GM12878 (cell line): ENCODE measurements at regions not wholly inside any gene's neighbourhood (a gene's known extent, or its start where the extent isn't known, plus 50 kb on each side); places are given as distances from the start of the nearest gene placed in this dataset.

Experiments used
- ATAC-seq: fragments of 200-7000 bp; cut with Tn5 transposase; 3 replicates; pipeline ENCODE4 v1.9.1; 2020; ENCODE audit warnings: mild to moderate bottlenecking, moderate library complexity
- BruUV-seq: library from RNA; stranded (reverse); fragments of 400-500 nt; replicated peaks from 2 replicates; lab custom pipeline; 2021; lab: Mats Ljungman, UMichigan
- CTCF ChIA-PET: fragments of 300-600 bp; sonication (Branson Sonifier 250); formaldehyde crosslinking; extraction: SDS; loops from one replicate; lab custom pipeline; 2021; ENCODE audit warnings: inconsistent platforms; lab: Yijun Ruan, JAX
- POLR2A ChIA-PET: fragments of 350-600 bp; formaldehyde crosslinking; extraction: SDS; loops from one replicate; lab custom pipeline; 2021; ENCODE audit warnings: inconsistent platforms; lab: Charles Lee
- RAD21 ChIA-PET: fragments of 300-600 bp; sonication (Branson Sonifier 250); formaldehyde crosslinking; loops from one replicate; lab custom pipeline; 2023; ENCODE audit warnings: antibody characterized with exemption; ENCODE audit not compliant: unreplicated experiment; lab: Charles Lee
- SMC1A ChIA-PET: fragments of 300-600 bp; sonication (Branson Sonifier 250); formaldehyde crosslinking; loops from one replicate; lab custom pipeline; 2023; ENCODE audit not compliant: unreplicated experiment, uncharacterized antibody; lab: Charles Lee
- DNase-seq: peaks from one replicate; pipeline ENCODE4 v3.0.0-alpha.2; 2011; ENCODE audit warnings: low read depth, low spot score
- FAIRE-seq: peaks from 3 replicates; lab custom pipeline; 2011; peaks lifted over from hg19 to GRCh38; lab: Jason Lieb, UNC
- H2AFZ ChIP-seq: 2 replicates; pipeline ENCODE4 v1.6.0; 2011; ENCODE audit warnings: low read depth, low read length, control low read depth; ENCODE audit not compliant: control insufficient read depth
- H3K27ac ChIP-seq: 2 replicates; pipeline ENCODE4 v1.5.1; 2011; ENCODE audit warnings: control low read depth; ENCODE audit not compliant: control insufficient read depth, insufficient read depth
- H3K27me3 ChIP-seq, 2 experiments: replicated peaks in 1 of 2; 2 replicates each; pipeline versions ENCODE4 v1.6.0 to v1.6.1; 2011; ENCODE audit warnings: low read length in 1 of 2; ENCODE audit not compliant: control insufficient read depth in 2 of 2, insufficient read depth in 2 of 2
- H3K36me3 ChIP-seq, 2 experiments: 2 replicates each; pipeline ENCODE4 v1.5.1; 2011; ENCODE audit warnings: low read length in 1 of 2; ENCODE audit not compliant: control insufficient read depth in 2 of 2, insufficient read depth in 2 of 2
- H3K4me1 ChIP-seq: 2 replicates; pipeline ENCODE4 v1.6.1; 2011; ENCODE audit warnings: mild to moderate bottlenecking, low read length, moderate library complexity, mixed read lengths; ENCODE audit not compliant: control insufficient read depth, insufficient read depth
- H3K4me2 ChIP-seq: 2 replicates; pipeline ENCODE4 v1.6.0; 2011; ENCODE audit warnings: control low read depth; ENCODE audit not compliant: control insufficient read depth, insufficient read depth
- H3K4me3 ChIP-seq: fragments of 200-600 bp; sonication (generic); 2 replicates; pipeline ENCODE4 v1.5.1; 2016
- H3K79me2 ChIP-seq: 2 replicates; pipeline ENCODE4 v1.6.0; 2011; ENCODE audit warnings: low read length; ENCODE audit not compliant: control insufficient read depth, insufficient read depth
- H3K9ac ChIP-seq: 2 replicates; pipeline ENCODE4 v1.8.0; 2011; ENCODE audit warnings: low read length, control low read depth, mixed read lengths; ENCODE audit not compliant: control insufficient read depth, insufficient read depth
- H3K9me3 ChIP-seq: replicated peaks from 3 replicates; pipeline ENCODE4 v1.5.1; 2011; ENCODE audit warnings: mild to moderate bottlenecking, low read length; ENCODE audit not compliant: control insufficient read depth, insufficient read depth
- H4K20me1 ChIP-seq: 2 replicates; pipeline ENCODE4 v1.6.0; 2011; ENCODE audit not compliant: control insufficient read depth, insufficient read depth
- NR2C1 ChIP-seq: fragments of 450-650 bp; IDR thresholded peaks from 2 replicates; pipeline ENCODE4 v1.6.1; 2017; ENCODE audit warnings: antibody characterized with exemption, mild to moderate bottlenecking, moderate library complexity
- RB1 ChIP-seq: fragments of 450-650 bp; formaldehyde crosslinking; IDR thresholded peaks from 2 replicates; pipeline ENCODE4 v1.6.1; 2017; ENCODE audit warnings: mild to moderate bottlenecking, borderline replicate concordance
- RELB ChIP-seq: fragments of 450-650 bp; IDR thresholded peaks from 2 replicates; pipeline ENCODE4 v1.6.1; 2017; ENCODE audit warnings: low read depth, mild to moderate bottlenecking, moderate library complexity
- YY1 ChIP-seq: IDR thresholded peaks from 2 replicates; pipeline ENCODE4 v1.6.1; 2011; ENCODE audit warnings: low read depth, mild to moderate bottlenecking, low read length
- WGBS: methylation state at CpG from one replicate; pipeline ENCODE4 v1.1.6; 2016; ENCODE audit warnings: low lambda C conversion rate; ENCODE audit not compliant: insufficient replicate concordance, insufficient coverage; ENCODE audit errors: missing lambda C conversion rate; 5-methylcytosine and 5-hydroxymethylcytosine counted together
- in situ Hi-C: fragments of 300-500 bp; cut with MboI; formaldehyde crosslinking; loops from 9 replicates; pipeline ENCODE4 v1.14.3; 2018; ENCODE audit warnings: mixed read lengths
- intact Hi-C: fragments of 100-400 bp; cut with micrococcal nuclease; formaldehyde crosslinking; loops from one replicate; pipeline ENCODE4 v1.14.2; 2022; ENCODE audit not compliant: unreplicated experiment
- TF ChIP-seq, protein P1 (sequence below): IDR thresholded peaks from 2 replicates; pipeline ENCODE4 v1.6.1; 2011; ENCODE audit warnings: mild to moderate bottlenecking, low read depth, low read length, moderate library complexity; ENCODE audit not compliant: insufficient replicate concordance
- TF ChIP-seq, protein P2 (sequence below): fragments of 450-650 bp; IDR thresholded peaks from 2 replicates; pipeline ENCODE4 v1.6.1; 2018; ENCODE audit warnings: mild to moderate bottlenecking, low read depth, moderate library complexity; ENCODE audit not compliant: partially characterized antibody

GRCh38 chr7:121803039-121803438, 69.9 kb upstream of the PTPRZ1 start (continued):
- TF ChIP-seq, protein P1, sequence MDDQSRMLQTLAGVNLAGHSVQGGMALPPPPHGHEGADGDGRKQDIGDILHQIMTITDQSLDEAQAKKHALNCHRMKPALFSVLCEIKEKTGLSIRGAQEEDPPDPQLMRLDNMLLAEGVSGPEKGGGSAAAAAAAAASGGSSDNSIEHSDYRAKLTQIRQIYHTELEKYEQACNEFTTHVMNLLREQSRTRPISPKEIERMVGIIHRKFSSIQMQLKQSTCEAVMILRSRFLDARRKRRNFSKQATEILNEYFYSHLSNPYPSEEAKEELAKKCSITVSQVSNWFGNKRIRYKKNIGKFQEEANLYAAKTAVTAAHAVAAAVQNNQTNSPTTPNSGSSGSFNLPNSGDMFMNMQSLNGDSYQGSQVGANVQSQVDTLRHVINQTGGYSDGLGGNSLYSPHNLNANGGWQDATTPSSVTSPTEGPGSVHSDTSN, result no peak

GRCh38 chr7:121800916-121801675, 71.9 kb upstream of the PTPRZ1 start:
- Histone ChIP-seq H3K79me2 (no peaks in the 10 kb centered on the region), H3K36me3 (no peaks in the 10 kb centered on the region), H3K4me3 (no peak overlapping the region), H3K27me3 (no peaks in the 10 kb centered on the region; a peak in 1 of 4 replicates), H3K4me2 (no peak overlapping the region)
- in situ Hi-C loops, result no loop called here
- RAD21 ChIA-PET, result no interaction called here
- 60% methylated on average over 1 of the region's 1 CpG for WGBS
- no TSS peak for BruUV-seq
- CTCF ChIA-PET, result interaction anchor here (0.5 to 1.0 kb wide), 3 partner anchors 8 to 193 kb away, joined by 3 read pairs; no protein-coding TSS in a partner anchor
- TF ChIP-seq YY1 (no peak), RB1 (no peak), NR2C1 (no peak), RELB (no peak)
- TF ChIP-seq, protein P2, sequence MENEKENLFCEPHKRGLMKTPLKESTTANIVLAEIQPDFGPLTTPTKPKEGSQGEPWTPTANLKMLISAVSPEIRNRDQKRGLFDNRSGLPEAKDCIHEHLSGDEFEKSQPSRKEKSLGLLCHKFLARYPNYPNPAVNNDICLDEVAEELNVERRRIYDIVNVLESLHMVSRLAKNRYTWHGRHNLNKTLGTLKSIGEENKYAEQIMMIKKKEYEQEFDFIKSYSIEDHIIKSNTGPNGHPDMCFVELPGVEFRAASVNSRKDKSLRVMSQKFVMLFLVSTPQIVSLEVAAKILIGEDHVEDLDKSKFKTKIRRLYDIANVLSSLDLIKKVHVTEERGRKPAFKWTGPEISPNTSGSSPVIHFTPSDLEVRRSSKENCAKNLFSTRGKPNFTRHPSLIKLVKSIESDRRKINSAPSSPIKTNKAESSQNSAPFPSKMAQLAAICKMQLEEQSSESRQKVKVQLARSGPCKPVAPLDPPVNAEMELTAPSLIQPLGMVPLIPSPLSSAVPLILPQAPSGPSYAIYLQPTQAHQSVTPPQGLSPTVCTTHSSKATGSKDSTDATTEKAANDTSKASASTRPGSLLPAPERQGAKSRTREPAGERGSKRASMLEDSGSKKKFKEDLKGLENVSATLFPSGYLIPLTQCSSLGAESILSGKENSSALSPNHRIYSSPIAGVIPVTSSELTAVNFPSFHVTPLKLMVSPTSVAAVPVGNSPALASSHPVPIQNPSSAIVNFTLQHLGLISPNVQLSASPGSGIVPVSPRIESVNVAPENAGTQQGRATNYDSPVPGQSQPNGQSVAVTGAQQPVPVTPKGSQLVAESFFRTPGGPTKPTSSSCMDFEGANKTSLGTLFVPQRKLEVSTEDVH, result no peak
- TF ChIP-seq, all 136 proteins: peak for 0
- FAIRE-seq, result no peak
- intact Hi-C loops, result no loop called here
- POLR2A ChIA-PET, result no interaction called here
- H2AFZ ChIP-seq, result no peak overlapping the region
- no peak for ATAC-seq
- no peak overlapping the region for H3K27ac ChIP-seq
- no peaks in the 10 kb centered on the region for H3K4me1 ChIP-seq
- no peak overlapping the region for H3K9ac ChIP-seq
- DNase-seq, result no peak
- H4K20me1 ChIP-seq, result no peaks in the 10 kb centered on the region
- SMC1A ChIA-PET, result interaction anchor here (0.7 to 0.8 kb wide), 2 partner anchors 22 to 487 kb away, joined by 3 read pairs; no protein-coding TSS in a partner anchor
- H3K9me3 ChIP-seq, result no peaks in the 10 kb centered on the region
